ENCODE measurements at regions not wholly inside any gene's neighbourhood (a gene's known extent, or its start where the extent isn't known, plus 50 kb on each side); places are given as distances from the start of the nearest gene placed in this dataset.

- no peak overlapping the region for H3K4me3 ChIP-seq (ENCODE audit: insufficient read depth, low read depth, low read length)
- no peak overlapping the region for H3K27ac ChIP-seq (ENCODE audit: insufficient read depth, low read length)
- in situ Hi-C loops (cut with MboI; ENCODE audit: low sequenced_read_pairs) (no loop called here), intact Hi-C loops (cut with micrococcal nuclease) (no loop called here), dilution Hi-C loops (cut with HindIII; ENCODE audit: low sequenced_read_pairs, unreplicated experiment) (no loop called here)
- H3K36me3 ChIP-seq (ENCODE audit: control insufficient read depth, insufficient read depth, low read length): no peaks in the 10 kb centered on the region
- H3K9me1 ChIP-seq (ENCODE audit: insufficient read depth, low read length): no peaks in the 10 kb centered on the region
- no CpG with 5 or more reads among the region's 6 CpGs for WGBS, 2 experiments (ENCODE audit: extremely low coverage in 2 of 2, insufficient read length in 1 of 2)
- H3K4me2 ChIP-seq (ENCODE audit: low read depth, low read length): no peak overlapping the region
- no peak overlapping the region for H4K91ac ChIP-seq (ENCODE audit: insufficient read depth, low read depth, low read length)
- BruUV-seq (replicated peaks): no TSS peak
- DNase-seq (no peak), ATAC-seq (ENCODE audit: low read depth) (no peak)
- ChIA-PET CTCF (no interaction called here), POLR2A (ENCODE audit: unreplicated experiment) (no interaction called here)
- no peak overlapping the region for H2AK9ac ChIP-seq (replicated peaks; ENCODE audit: low read depth, low read length, poor library complexity)
- no peak overlapping the region for H2BK15ac ChIP-seq (ENCODE audit: low read depth, low read length)
- no peak overlapping the region for H4K5ac ChIP-seq (ENCODE audit: low read depth, low read length)
- no peaks in the 10 kb centered on the region for H3K27me3 ChIP-seq (ENCODE audit: control insufficient read depth, insufficient read depth, low read length)
- peaks cover 4% of the 10 kb centered on the region; the same call in 1 of the 2 replicates for H3K9me3 ChIP-seq (ENCODE audit: control insufficient read depth, insufficient read depth, low read length)
- H2BK20ac ChIP-seq (ENCODE audit: low read depth, low read length): no peak overlapping the region
- no peaks in the 10 kb centered on the region for H4K20me1 ChIP-seq (ENCODE audit: insufficient read depth, low read length)
- no peak overlapping the region for H2AK5ac ChIP-seq (ENCODE audit: low read depth, low read length)
- no peaks in the 10 kb centered on the region for H3K4me1 ChIP-seq (ENCODE audit: control insufficient read depth, insufficient read depth, low read length)
- H2AFZ ChIP-seq (replicated peaks; ENCODE audit: low read length, poor library complexity): no peak overlapping the region
- H3K14ac ChIP-seq (replicated peaks; ENCODE audit: low read depth, low read length): no peak overlapping the region
- no peak overlapping the region for H3K18ac ChIP-seq (ENCODE audit: low read depth, low read length)
- no peak overlapping the region for H2BK5ac ChIP-seq (ENCODE audit: low read depth, low read length, poor library complexity, severe bottlenecking)
- no peak overlapping the region for H3K4ac ChIP-seq (ENCODE audit: low read depth, low read length)
- no peak overlapping the region for H3K9ac ChIP-seq (ENCODE audit: low read depth, low read length)
- no peak overlapping the region for H3K56ac ChIP-seq (ENCODE audit: extremely low read depth, insufficient read depth, low read length)
- H3K79me1 ChIP-seq (ENCODE audit: low read depth in 1 of 2, low read length in 2 of 2): no peaks in the 10 kb centered on the region
- H2BK120ac ChIP-seq (ENCODE audit: low read depth, low read length): no peak overlapping the region
- H4K8ac ChIP-seq (ENCODE audit: low read depth in 2 of 2, low read length in 2 of 2): no peak overlapping the region
- no peak for TF ChIP-seq RCOR1 (IDR thresholded peaks at IDR 0.05; ENCODE audit: insufficient replicate concordance, low read length)
- TF ChIP-seq USF2 (IDR thresholded peaks at IDR 0.05; ENCODE audit: low read depth, low read length): no peak
- TF ChIP-seq CHD1 (IDR thresholded peaks at IDR 0.05; ENCODE audit: low read depth, low read length): no peak
- TF ChIP-seq CTCF (conservative IDR thresholded peaks at IDR 0.05; ENCODE audit: low read depth, low read length): no peak
- no peak for TF ChIP-seq RAD21 (IDR thresholded peaks at IDR 0.05; ENCODE audit: low read length)
- no peak for TF ChIP-seq MXI1 (IDR thresholded peaks at IDR 0.05; ENCODE audit: borderline replicate concordance, low read depth, low read length)
- TF ChIP-seq RFX5 (IDR thresholded peaks at IDR 0.05; ENCODE audit: low read depth, low read length): no peak
- TF ChIP-seq POLR2A (IDR thresholded peaks at IDR 0.05; ENCODE audit: low read depth, low read length): no peak
- no peak for TF ChIP-seq SMC3 (IDR thresholded peaks at IDR 0.05; ENCODE audit: low read depth, low read length)
- no peak for TF ChIP-seq MAZ (IDR thresholded peaks at IDR 0.05; ENCODE audit: borderline replicate concordance, low read depth, low read length)
- no peak for TF ChIP-seq CEBPB (IDR thresholded peaks at IDR 0.05; ENCODE audit: low read depth, low read length)
- TF ChIP-seq NFE2L2 (IDR thresholded peaks at IDR 0.05; ENCODE audit: low read depth, low read length): no peak
- TF ChIP-seq BHLHE40 (IDR thresholded peaks at IDR 0.05; ENCODE audit: low read depth, low read length): no peak
- no peak for TF ChIP-seq ELK1 (IDR thresholded peaks at IDR 0.05; ENCODE audit: borderline replicate concordance, low read depth, low read length)
- TF ChIP-seq FOS (IDR thresholded peaks at IDR 0.05; ENCODE audit: low read depth, low read length): no peak
- no peak for TF ChIP-seq MAFK (IDR thresholded peaks at IDR 0.05; ENCODE audit: low read depth, low read length)
- no peak overlapping the region for H3K23ac ChIP-seq (ENCODE audit: low read depth, low read length)
Observed at GRCh38 chr17:5895276-5895675, 174.9 kb upstream of the WSCD1 start.
